GM21576 (cell line): ENCODE measurements at regions not wholly inside any gene's neighbourhood (a gene's known extent, or its start where the extent isn't known, plus 50 kb on each side); places are given as distances from the start of the nearest gene placed in this dataset.
A peak's percentile ranks its signal among the peaks of the same experiment; 100 is the strongest.
"Not testable (repeated sequence)": the region's sequence is repeated elsewhere in the genome, so short reads cannot be mapped to it uniquely, and the experiment has no call there.

Source experiments
- ATAC-seq: cut with Tn5 transposase; IDR thresholded peaks from one replicate; pipeline ENCODE4 v1.9.1; 2021; ENCODE audit warnings: mild to moderate bottlenecking, moderate library complexity; ENCODE audit not compliant: unreplicated experiment

DNA sequence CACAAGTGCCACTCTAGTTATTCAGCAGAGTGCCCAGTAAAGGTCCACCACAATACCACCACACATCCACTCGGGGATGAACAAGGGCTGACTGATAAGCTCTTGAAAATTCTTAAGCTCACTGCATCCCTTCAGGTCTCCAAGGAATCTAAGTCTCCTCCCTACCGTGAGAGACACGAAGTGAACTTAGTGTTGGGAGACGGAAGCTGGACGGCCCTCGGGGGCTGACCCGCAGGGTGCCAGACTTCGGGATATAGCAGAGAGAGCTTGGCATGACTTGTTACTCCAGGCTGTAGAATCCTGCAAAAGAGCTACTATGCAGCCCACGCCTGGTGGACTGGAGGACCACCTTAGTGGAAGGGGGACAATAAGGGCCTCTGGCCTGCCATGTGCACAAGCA is 75.1 kb downstream of the LYZL1 start:
- ATAC-seq = not testable (repeated sequence)

DNA sequence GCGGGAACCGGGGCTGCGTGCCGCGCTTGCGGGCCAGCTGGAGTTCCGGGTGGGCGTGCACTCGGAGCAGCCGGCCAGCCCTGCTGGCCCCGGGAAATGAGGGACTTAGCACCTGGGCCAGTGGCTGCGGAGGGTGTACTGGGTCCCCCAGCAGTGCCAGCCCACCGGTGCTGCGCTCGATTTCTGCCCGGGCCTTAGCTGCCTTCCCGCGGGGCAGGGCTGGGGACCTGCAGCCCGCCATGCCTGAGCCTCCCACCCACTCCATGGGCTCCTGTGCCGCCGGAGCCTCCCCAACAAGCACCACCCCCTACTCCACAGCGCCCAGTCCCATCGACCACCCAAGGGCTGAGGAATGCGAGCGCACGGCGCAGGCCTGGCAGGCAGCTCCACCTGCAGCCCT is 77.3 kb downstream of the LYZL1 start:
- ATAC-seq = not testable (repeated sequence)

DNA sequence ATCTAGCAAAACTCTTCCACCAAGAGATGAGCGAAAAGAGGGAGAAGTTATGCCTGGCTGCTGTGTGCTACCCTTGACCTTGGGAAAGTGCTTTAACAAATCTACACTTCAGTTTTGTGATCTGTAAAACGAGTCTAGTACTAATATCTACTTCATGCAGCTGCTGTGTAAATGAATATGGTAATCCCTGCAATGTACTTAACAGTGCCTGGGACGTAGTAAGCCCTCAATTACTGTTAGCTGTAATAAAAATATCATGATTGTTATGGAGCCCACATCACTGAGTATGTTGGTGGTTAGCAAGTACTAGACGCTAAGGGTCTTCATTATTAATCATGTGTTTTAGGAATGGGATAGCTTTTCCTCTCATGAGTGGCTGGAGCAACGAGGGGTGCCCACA is 80.5 kb downstream of the LYZL1 start:
- ATAC-seq = no peak

DNA sequence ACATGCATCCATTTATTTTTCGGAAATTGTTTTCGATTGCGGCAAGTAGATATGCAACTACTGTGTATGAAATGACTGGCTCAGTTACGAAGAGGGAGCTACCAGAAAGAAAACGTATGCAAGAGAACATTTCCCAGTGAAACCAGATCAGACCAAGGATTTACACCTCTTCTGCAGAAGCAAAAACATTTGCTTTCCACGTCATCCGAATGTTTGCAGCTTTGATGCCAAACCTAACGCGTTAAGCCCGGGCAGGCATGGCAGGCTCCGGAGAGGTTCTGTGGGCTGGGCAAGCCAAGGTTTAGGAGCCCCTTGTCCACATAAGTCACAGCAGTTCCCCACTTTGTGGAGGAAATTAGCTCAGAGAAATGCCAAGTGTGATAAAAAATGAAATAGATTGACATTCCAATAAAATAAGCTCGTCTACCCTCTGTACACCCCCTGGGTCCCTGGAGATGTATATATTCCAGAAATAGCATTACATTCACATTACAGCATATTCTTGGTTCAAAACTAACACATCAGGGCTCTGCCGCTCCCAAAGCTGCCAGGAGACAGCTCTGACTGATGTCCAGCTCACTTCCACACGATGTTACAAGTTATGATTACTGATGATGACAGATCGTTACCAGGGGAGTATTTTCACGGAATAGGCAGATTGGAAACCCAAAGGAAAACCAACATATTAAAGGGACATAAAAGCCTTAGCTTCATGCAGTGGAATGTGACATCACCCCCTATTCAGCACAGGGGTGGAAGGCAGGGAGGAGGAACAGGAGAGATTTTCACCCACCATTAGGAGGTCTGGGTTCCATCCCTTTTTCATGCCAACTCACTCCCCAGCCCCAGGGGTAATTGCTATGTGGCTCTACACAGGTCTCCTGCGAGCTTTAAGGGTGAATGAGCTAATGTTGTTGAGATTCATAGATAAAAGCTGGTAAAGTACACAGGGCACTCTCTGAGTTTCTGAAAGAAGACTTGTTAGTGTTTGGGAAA is 81.5 kb downstream of the LYZL1 start:
- ATAC-seq = no peak

DNA sequence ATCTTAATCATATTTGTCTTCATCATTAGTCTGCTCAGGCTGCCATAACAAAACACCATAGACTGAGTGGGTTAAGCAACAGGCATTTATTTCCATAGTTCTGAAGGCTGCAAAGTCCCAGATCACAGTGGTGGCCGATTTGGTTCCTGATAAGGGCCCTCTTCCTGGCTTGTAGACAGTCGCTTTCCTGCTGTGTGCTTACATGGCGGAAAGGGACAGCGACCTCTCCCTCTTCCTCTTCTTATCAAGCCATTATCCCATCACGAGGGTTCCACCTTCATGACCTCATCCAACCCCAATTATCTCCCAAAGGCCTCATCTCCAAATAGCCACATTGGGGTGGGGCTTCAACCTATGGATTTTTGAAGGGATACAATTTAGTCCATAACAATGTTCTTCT is 84.0 kb downstream of the LYZL1 start:
- ATAC-seq = no peak

DNA sequence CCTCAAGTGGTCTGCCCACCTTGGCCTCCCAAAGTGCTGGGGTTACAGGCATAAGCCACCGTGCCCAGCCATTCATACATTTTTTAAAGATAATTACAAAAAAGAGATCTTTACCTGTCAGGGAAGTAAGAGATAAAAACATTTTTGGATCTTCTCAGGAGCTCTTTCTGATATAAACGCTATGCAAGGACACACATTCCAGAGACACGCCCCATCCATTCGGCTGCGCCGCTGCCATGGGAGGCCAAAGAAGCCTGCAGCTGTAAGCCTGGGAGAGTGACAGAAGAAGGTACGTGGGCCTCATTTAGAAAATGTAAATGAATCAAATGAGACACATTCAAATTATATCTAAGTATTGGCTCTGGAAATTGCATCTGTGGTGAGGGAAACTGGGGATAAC is 85.3 kb downstream of the LYZL1 start:
- no peak for ATAC-seq

DNA sequence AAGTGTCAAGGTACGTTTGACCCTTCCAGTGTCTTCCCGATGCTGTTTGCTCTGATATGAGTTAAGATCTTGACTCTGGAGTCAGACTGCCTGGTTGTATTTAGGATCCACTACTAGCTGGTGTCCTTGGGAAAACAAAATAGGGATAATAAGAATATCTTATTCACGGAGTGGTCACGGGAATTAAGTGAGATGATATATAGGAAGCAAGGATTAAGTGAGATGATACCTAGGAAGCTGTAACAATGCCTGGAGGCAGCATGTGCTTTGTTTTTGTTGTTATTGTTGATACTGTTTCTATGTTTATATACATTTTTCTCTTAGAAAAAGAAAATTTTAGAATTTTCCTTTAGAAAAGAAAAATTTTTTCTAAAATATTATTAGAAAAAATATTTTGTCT is 87.0 kb downstream of the LYZL1 start:
- ATAC-seq = no peak

DNA sequence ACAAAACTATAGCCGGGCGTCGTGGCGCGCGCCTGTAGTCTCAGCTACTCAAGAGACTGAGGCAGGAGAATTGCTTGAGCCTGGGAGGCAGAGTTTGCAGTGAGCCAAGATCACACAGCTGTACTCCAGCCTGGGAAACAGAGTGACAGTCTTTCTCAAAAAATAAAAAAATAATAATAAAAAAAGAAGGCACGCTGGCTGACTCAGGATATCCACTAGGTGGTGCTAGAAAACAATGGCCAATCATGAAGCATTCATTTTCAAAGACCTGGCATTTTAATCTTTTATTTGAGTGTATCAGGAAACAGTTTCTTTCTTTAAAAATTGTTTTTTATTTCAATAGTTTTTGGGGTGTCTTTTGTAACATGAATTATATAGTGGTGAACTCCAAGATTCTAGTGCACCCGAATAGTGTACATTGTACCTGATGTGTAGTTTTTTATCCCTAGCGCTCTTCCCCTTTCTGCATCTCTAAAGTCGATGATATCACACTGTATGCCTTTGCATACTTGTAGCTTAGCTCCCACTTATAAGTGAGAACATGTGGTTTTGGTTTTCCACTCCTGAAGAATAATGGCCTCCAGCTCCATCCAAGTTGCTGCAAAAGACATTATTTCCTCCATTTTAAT is 88.6 kb downstream of the LYZL1 start:
- no peak for ATAC-seq

DNA sequence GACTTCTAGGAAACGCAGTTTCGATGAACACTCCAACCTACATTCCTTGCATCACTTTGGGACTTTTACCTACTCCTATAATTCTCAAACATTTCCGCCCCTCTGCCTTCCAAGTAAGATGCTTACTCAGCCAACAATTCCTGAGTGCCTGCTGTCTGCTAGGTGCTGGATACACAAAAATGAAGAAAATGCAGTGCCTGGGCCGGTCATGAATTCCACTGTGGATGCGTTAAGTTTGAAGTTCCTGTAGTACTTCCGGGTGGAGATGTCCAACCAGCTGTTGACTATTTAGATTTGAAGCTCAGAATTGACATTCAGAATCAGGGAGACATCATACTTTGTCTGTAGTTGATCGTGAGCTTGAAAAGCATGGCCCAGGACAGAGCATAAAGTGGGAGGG is 89.2 kb downstream of the LYZL1 start:
- no peak for ATAC-seq

DNA sequence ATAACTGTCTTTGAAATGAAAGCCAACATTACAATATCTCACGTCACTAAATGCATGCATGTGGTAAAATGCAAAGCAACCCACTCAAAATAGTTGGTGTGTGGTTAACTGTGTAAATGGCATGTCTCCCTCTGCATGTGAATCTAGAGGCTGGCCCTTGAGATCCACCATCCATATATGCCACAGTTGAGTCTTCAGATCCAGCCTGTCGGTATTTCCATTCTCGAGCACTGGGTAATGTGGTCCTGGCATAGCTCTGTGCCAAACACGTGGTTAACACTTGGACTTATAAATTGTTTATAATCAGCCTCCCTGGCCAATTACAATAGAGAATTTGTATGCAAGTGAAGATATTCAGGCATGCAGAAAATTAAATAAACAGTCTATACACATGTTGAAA is 90.3 kb downstream of the LYZL1 start:
- no peak for ATAC-seq

DNA sequence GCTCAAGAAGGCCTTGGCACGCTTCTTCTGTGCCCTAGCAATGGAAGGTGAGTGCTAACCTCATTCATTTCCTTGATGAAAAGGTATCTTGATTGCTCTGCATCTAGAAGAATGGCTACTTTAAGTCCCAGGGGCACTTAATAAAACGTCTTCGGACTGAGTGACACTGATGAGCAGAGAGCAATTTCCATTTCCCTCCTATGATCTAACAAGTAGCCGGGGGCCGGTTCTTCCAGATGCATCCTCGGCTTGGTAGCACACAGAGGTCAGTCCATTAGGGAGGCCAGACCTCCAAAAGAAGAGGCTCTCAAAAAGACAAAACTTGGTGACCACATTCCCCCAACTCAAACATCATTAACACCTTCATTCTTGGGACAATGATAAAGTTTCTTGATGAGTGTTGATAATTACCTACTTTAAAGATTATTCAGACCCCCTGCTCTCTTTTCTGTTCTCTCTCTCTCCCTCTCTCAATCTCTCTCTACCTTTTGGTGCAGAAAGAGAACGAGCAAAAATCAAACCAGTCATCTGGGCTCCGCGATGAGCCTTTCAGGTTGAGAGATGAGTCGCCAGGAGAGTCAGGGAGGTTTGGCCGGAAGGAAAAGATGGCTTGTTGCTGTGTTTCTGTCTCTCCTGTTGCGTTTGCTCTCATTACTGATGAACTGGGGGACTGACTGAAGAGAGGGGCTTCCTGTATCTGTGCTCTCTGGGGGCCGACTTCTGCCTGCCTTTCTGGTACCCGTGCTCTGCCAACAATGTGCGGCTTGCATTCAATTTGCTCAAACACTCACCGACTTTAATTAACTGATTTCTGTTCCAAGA is 91.1 kb downstream of the LYZL1 start:
- ATAC-seq = not testable (repeated sequence)

DNA sequence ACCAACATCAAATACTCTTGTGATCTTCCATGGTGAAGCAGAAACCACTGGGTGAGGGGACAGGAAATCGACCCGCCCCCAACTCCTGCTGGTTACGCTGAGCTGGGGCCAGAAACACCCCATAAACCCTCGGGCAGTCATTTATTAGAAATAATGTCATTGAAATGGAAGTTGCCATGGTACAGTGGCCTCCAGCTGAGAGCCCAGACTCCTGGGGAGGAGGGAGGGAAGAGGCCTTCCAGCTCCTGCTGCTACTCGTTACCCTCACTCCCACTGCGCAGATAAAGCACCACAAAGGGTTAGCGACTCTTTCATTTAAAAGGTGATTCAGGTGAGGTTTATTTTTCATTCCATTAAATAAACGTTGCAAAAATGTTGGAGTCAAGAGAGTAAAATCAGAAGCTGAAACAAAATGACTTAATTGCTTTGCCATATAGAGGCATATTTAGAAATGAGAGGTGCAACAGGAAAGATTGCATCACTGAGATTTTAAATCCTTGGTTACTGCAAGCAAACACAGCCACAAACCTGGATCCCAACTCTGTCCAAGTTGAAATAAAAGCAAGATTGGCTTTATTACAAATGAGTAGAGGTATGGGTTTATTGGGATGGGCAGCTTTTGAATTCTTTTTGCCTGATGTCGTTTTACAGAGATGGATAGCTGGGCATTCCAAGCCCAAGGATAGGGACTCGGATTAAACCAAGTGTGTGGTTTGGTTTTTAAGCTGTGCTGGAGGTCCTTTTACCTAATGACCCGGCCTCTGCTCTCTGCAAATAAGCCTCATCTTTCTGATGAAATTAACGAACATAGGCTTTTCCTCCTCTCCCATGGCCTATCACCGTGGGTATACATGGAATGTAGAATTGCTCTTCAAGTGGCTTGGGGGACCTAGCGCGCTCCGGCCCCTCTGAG is 92.0 kb downstream of the LYZL1 start:
- not testable (repeated sequence) for ATAC-seq

DNA sequence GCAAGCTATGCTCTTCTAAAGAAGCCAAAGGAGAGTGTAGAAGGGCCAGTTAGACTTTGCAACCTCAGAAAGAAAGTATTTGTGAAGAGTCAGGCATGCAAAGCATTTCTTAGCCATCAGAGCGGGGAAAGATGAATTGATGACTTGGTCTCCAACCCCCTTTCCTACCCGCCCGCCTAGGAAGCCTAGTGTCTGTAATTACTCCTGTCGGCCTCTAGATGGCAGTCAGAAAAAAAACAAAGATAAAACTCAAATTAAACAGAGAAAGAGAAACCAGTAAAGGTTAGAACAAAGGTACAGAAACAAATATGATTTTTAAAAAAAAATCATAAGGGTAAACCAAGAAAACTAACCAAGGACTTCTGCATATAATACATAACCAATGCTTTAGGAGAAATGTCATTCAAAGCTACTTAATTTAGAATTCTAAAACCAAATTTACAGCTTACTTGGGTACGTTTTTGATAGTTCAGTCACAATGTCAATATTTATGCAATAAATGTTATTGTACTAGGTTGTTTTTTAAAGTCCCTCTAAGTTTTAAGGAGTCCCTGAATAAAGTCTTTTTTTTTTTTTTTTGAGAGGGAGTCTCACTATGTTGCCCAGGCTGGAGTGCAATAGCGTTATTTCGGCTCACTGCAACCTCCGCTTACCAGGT is 97.6 kb downstream of the LYZL1 start:
- ATAC-seq = peak; percentile 55

DNA sequence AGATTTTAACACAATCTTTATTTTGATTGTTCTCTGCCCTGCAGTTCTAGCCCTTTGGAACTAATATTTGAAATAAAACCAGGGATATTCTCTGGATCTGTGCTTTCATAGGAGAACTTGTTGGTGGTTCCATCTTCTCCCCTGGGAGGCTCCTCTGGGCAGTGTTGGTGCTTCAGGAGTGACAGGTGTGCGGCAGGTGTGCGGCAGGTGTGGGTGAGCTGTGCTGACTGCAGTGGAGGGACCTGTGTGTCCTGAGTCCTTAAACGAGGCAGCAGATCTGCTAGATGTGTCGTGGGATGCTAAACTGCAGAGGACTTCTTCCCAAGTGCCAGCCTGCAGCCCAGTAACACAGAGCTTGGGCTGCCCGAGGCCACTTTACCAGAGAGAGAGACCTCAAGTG is 98.4 kb downstream of the LYZL1 start:
- ATAC-seq = no peak

DNA sequence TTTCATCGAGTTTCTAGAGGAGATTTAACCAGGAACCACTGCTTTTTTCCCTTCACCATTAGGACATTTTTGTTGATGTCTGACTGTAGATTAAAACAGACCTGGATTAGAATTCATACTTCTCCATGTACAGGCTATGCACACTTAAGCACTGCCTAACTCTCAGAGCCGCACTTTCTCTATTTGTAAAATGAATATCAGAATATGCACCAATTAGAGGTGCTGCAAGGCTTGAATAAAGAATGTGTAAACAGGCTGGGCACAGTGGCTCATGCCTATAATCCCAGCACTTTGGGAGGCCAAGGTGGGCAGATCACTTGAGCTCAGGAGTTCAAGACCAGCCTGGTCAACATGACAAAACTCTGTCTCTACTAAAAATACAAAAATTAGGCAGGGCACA is 99.2 kb downstream of the LYZL1 start:
- ATAC-seq = not testable (repeated sequence)

DNA sequence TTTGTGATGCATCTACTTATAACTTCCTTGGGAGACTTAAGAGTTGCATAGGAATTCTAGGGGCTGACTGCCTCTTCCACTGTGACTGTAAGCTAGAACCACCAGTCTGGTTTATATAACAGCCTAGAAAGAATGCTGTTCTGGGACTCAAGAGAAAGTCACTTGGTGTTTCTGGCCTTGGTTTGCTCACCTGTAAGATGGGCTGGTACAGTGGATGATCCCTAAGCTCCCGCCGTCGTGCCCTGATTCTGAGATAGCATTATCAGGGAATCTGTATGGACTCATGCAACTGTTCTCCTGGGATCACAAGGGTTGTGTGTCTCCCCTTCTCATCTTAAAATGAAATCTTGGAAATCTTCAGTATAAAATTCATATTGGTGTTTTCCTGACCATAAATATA is 100.6 kb downstream of the LYZL1 start:
- ATAC-seq = no peak

DNA sequence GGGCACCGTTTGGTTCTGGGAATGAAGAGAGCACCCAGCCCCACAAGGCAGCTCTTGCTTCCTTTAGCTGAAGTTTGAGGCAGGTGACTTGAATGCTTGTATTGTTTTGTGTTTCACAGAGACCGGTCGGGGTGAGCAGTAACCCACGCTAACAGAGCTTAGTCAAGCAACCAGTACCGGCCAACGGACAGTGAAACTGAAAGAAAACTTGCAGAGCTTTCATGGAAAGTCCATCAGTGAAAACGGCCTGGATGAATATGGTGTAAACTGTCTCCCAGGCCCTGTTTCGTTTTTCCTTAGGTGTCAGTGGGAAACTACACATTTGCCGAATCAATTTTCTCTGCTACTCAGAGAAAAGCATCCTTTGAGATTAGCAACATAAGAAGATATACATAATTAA is 101.1 kb downstream of the LYZL1 start:
- no peak for ATAC-seq

DNA sequence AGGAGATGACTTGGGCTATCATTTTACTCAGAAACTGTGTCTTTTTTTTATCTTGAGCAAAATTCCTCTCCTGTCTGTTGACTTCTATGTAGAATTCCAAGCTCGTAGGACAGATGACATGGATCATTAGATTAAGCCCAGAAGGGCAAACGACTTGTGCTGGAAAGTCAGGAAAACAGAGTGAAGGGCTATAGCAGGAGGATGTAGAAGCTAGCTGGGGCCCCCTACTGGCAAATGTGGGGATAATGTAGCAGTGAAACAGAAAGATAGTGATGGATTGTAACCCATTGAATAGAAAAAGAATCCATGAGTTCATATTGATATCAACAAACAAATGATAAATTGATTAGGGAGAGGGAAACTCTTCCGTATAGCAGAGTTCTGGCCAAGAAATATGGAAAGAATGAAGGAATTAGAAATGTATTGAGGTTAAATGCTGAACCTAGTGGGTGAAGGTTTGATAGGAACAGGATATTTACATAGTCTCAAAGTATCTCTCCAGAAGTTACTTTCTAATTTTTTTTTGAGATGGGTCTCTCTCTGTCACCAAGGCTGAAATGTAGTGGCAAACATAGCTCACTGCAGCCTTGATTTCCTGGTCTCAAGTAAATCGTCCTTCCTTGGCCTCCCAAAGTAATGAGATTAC is 103.6 kb downstream of the LYZL1 start:
- no peak for ATAC-seq

DNA sequence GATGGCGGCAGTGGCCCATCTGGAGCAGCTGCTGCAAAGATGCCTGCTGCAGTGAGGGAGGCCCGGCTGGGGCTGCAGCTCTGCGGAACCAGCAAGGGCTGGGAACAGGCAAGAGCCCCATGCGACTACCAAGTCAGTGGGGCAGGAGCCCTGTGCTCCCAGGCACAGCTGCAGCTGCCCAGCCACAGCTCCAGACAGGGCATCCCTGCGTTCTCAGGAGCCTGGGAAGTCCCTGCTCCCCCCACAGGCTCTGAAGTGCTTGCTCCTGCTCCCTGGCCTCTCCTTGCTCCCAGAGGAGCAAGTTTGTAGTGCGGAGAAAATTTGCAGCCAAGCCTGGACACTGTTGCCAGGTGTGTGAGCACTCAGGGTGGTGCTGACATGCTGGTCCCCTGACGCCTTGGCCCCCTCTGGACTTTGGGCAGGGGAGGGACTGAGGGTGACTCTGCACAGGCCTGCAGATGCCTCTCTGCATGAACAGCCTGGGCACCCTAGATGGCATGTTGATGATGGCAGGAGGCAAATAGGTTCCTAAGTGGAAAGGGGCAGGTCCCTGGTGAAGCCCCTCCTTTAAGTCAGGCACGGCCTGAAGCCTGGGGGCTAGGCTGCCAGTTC is 105.6 kb downstream of the LYZL1 start:
- ATAC-seq = no peak
